Astrocyte of the hippocampus (primary cell): ENCODE measurements at regions not wholly inside any gene's neighbourhood (a gene's known extent, or its start where the extent isn't known, plus 50 kb on each side); places are given as distances from the start of the nearest gene placed in this dataset.

Experiments
- DNase-seq: peaks from one replicate; pipeline ENCODE4 v3.0.0; 2011; ENCODE audit warnings: low read depth, low spot score

DNA sequence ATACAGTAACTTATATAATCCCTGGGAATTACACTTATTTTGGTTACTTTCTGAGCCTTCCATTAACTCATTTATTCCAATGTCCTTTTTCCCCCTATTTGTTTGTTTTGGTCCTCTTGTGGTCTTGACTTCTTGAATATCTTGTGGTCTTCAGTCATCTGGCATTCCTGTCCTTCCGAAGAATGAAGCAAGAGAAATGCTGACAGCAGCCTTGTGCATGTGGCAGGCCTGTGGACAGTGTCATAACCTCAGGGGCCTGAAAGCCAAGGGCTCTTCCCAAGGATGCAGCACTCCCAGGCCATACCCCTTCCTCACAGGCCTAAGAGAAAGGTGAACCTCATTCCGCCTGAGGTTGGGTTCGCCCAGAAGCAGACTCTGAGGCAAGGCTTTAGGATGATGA lies 470.2 kb downstream of the DISC1 start:
- peak; percentile 10 for DNase-seq
